HepG2 (cell line): ENCODE measurements at regions not wholly inside any gene's neighbourhood (a gene's known extent, or its start where the extent isn't known, plus 50 kb on each side); places are given as distances from the start of the nearest gene placed in this dataset.

ENCODE experiments used
- ATAC-seq: fragments of 200-7000 bp; cut with Tn5 transposase; 3 replicates; pipeline ENCODE4 v1.9.1; 2020; ENCODE audit warnings: mild to moderate bottlenecking, moderate library complexity
- BruUV-seq: library from RNA; stranded (reverse); fragments of 400-500 nt; replicated peaks from 2 replicates; lab custom pipeline; 2021; lab: Mats Ljungman, UMichigan
- CTCF ChIA-PET: fragments of 300-600 bp; formaldehyde crosslinking; extraction: SDS; loops from one replicate; lab custom pipeline; 2021; ENCODE audit warnings: low total read pairs, inconsistent platforms, low intra/inter-chr PET ratio; lab: Yijun Ruan, JAX
- POLR2A ChIA-PET: fragments of 350-600 bp; sonication (Branson Sonifier 250); formaldehyde crosslinking; loops from one replicate; lab custom pipeline; 2020; ENCODE audit warnings: antibody characterized with exemption, inconsistent platforms; lab: Yijun Ruan, JAX
- DNase-seq: peaks from one replicate; pipeline ENCODE4 v3.0.0-alpha.2; 2015; ENCODE audit warnings: low spot score
- FAIRE-seq: peaks from 3 replicates; lab custom pipeline; 2011; peaks lifted over from hg19 to GRCh38; lab: Jason Lieb, UNC
- H2AFZ ChIP-seq: one replicate; pipeline ENCODE4 v1.6.1; 2011; ENCODE audit warnings: low read length, inconsistent platforms
- H3K27ac ChIP-seq: fragments of 300-600 bp; 3 replicates; pipeline ENCODE4 v1.8.0; 2011; ENCODE audit warnings: mixed run types, mild to moderate bottlenecking, mixed read lengths, low read length, inconsistent platforms; ENCODE audit not compliant: insufficient read depth; ENCODE audit errors: extremely low read length
- H3K27me3 ChIP-seq, 2 experiments: fragments of 200-600 bp in 1 of 2; 2 replicates in 1 of 2; 3 replicates in 1 of 2; pipeline versions ENCODE4 v1.6.0 to v1.8.0; 2011; ENCODE audit warnings: low read length in 2 of 2, mild to moderate bottlenecking in 2 of 2, moderate library complexity in 2 of 2, inconsistent platforms in 1 of 2; ENCODE audit not compliant: insufficient read depth in 2 of 2, control insufficient read depth in 1 of 2
- H3K36me3 ChIP-seq, 2 experiments: fragments of 200-600 bp in 1 of 2; replicated peaks in 1 of 2; 2 replicates in 1 of 2; 3 replicates in 1 of 2; pipeline versions ENCODE4 v1.5.1 to v1.8.0; 2011; ENCODE audit warnings: low read length in 2 of 2, inconsistent platforms in 1 of 2; ENCODE audit not compliant: insufficient read depth in 2 of 2, control insufficient read depth in 1 of 2
- H3K4me1 ChIP-seq: 2 replicates; pipeline ENCODE4 v1.5.1; 2012; ENCODE audit warnings: low read length, inconsistent platforms; ENCODE audit not compliant: insufficient read depth
- H3K4me2 ChIP-seq: 2 replicates; pipeline ENCODE4 v1.6.0; 2011; ENCODE audit warnings: low read depth, low read length, inconsistent platforms
- H3K4me3 ChIP-seq, 3 experiments: fragments of 200-600 bp in 1 of 3; sonication (generic), shearing (Covaris generic) in 1 of 3; replicated peaks in 1 of 3; 2 replicates each; pipeline ENCODE4 v1.5.1; 2011 to 2016; ENCODE audit warnings: low read length in 3 of 3, inconsistent platforms in 2 of 3, low read depth in 2 of 3, mild to moderate bottlenecking in 2 of 3, control low read depth in 1 of 3, mixed read lengths in 1 of 3; ENCODE audit not compliant: insufficient read depth in 1 of 3
- H3K79me2 ChIP-seq: one replicate; pipeline ENCODE4 v1.6.1; 2011; ENCODE audit warnings: low read length, inconsistent platforms; ENCODE audit not compliant: insufficient read depth
- H3K9ac ChIP-seq: 2 replicates; pipeline ENCODE4 v1.6.0; 2011; ENCODE audit warnings: mild to moderate bottlenecking, low read depth, low read length, inconsistent platforms; ENCODE audit not compliant: insufficient read depth
- H3K9me3 ChIP-seq: 2 replicates; pipeline ENCODE4 v1.5.1; 2012; ENCODE audit warnings: mild to moderate bottlenecking, low read length
- H4K20me1 ChIP-seq: 2 replicates; pipeline ENCODE4 v1.6.0; 2011; ENCODE audit warnings: inconsistent platforms, mild to moderate bottlenecking, low read length, moderate library complexity; ENCODE audit not compliant: insufficient read depth
- CAMTA2 ChIP-seq: sonication (generic); formaldehyde crosslinking; IDR thresholded peaks from 2 replicates; pipeline ENCODE4 v1.4.0; 2020; ENCODE audit warnings: mild to moderate bottlenecking, missing genetic modification reagents, borderline replicate concordance
- CHCHD3 ChIP-seq: sonication (generic); formaldehyde crosslinking; IDR thresholded peaks from 2 replicates; pipeline ENCODE4 v1.8.0; 2022; ENCODE audit warnings: mild to moderate bottlenecking, missing genetic modification reagents, moderate library complexity
- HCFC1 ChIP-seq: fragments of 150-350 bp; IDR thresholded peaks from 2 replicates; pipeline ENCODE4 v1.6.1; 2014; ENCODE audit warnings: low read depth, low read length
- HOXA5 ChIP-seq: sonication (generic); formaldehyde crosslinking; IDR thresholded peaks from 2 replicates; pipeline ENCODE4 v1.4.0; 2020; ENCODE audit warnings: missing genetic modification reagents
- TBX2 ChIP-seq: sonication (generic); formaldehyde crosslinking; IDR thresholded peaks from 2 replicates; pipeline ENCODE4 v1.5.0; 2020; ENCODE audit warnings: missing genetic modification reagents, mild to moderate bottlenecking, borderline replicate concordance
- ZEB1 ChIP-seq: IDR thresholded peaks from 2 replicates; pipeline ENCODE4 v1.6.1; 2012; ENCODE audit warnings: mild to moderate bottlenecking, low read depth, inconsistent platforms; ENCODE audit not compliant: insufficient replicate concordance
- WGBS: methylation state at CpG from one replicate; pipeline ENCODE4 v1.1.6; 2017; ENCODE audit warnings: low lambda C conversion rate; 5-methylcytosine and 5-hydroxymethylcytosine counted together
- in situ Hi-C: cut with HindIII; loops from 2 replicates; pipeline ENCODE4 v1.10.0; 2017; ENCODE audit warnings: low pct_unique_long_range_greater_than_20kb; ENCODE audit not compliant: extremely low pct_ligation_motif_present
- intact Hi-C: fragments of 100-400 bp; cut with micrococcal nuclease; formaldehyde crosslinking; loops from one replicate; pipeline ENCODE4 v1.10.0; 2022; ENCODE audit not compliant: unreplicated experiment
- TF ChIP-seq, protein P1 (sequence below): sonication (generic); formaldehyde crosslinking; IDR thresholded peaks from 2 replicates; pipeline ENCODE4 v1.5.0; 2020; ENCODE audit warnings: mild to moderate bottlenecking, missing genetic modification reagents, moderate library complexity
- TF ChIP-seq, protein P2 (sequence below): sonication (generic); formaldehyde crosslinking; IDR thresholded peaks from 2 replicates; pipeline ENCODE4 v1.4.0; 2020; ENCODE audit warnings: missing genetic modification reagents
- TF ChIP-seq, protein P3 (sequence below): sonication (generic); formaldehyde crosslinking; IDR thresholded peaks from 2 replicates; pipeline ENCODE4 v1.9.0; 2022; ENCODE audit warnings: missing genetic modification reagents, mild to moderate bottlenecking, borderline replicate concordance

DNA sequence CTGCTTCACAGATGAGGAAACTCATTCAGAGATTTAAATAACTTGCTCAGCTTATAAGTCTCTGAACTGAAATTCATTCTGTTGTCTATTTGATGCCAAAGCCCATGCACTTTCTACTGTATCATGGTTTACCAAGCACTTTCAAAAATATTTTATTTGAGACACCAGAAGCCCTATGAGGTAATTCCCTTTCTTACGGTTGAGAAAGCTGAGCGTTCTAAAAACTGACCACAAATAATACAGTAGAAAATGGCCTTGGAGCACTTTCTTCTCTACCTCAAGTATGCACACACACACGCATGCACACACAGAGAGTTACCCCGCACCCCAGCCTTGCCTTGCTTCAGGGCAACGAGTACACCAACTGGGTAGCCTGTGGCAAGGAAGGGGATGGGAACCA, 228.5 kb downstream of the RFC3 start:
- 94% methylated on average over 5 of the region's 5 CpGs for WGBS
- Histone ChIP-seq H3K27me3 (no peaks in the 10 kb centered on the region), H3K36me3 (no peaks in the 10 kb centered on the region), H3K27ac (no peak overlapping the region), H3K4me2 (no peak overlapping the region), H2AFZ (no peak overlapping the region), H3K9ac (no peak overlapping the region), H3K79me2 (no peaks in the 10 kb centered on the region), H4K20me1 (no peaks in the 10 kb centered on the region), H3K4me3 (no peak overlapping the region), H3K4me1 (no peaks in the 10 kb centered on the region), H3K9me3 (no peaks in the 10 kb centered on the region)
- POLR2A ChIA-PET = no interaction called here
- no peak for FAIRE-seq
- in situ Hi-C loops = no loop called here
- TF ChIP-seq, protein P1, sequence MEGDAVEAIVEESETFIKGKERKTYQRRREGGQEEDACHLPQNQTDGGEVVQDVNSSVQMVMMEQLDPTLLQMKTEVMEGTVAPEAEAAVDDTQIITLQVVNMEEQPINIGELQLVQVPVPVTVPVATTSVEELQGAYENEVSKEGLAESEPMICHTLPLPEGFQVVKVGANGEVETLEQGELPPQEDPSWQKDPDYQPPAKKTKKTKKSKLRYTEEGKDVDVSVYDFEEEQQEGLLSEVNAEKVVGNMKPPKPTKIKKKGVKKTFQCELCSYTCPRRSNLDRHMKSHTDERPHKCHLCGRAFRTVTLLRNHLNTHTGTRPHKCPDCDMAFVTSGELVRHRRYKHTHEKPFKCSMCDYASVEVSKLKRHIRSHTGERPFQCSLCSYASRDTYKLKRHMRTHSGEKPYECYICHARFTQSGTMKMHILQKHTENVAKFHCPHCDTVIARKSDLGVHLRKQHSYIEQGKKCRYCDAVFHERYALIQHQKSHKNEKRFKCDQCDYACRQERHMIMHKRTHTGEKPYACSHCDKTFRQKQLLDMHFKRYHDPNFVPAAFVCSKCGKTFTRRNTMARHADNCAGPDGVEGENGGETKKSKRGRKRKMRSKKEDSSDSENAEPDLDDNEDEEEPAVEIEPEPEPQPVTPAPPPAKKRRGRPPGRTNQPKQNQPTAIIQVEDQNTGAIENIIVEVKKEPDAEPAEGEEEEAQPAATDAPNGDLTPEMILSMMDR (CRISPR knock-in tag) = no peak
- TF ChIP-seq CAMTA2 (CRISPR knock-in tag) (no peak), HCFC1 (no peak), ZEB1 (no peak), TBX2 (CRISPR knock-in tag) (no peak), HOXA5 (CRISPR knock-in tag) (no peak), CHCHD3 (no peak)
- TF ChIP-seq, protein P2, sequence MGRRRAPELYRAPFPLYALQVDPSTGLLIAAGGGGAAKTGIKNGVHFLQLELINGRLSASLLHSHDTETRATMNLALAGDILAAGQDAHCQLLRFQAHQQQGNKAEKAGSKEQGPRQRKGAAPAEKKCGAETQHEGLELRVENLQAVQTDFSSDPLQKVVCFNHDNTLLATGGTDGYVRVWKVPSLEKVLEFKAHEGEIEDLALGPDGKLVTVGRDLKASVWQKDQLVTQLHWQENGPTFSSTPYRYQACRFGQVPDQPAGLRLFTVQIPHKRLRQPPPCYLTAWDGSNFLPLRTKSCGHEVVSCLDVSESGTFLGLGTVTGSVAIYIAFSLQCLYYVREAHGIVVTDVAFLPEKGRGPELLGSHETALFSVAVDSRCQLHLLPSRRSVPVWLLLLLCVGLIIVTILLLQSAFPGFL (CRISPR knock-in tag) = no peak
- TF ChIP-seq, protein P3, sequence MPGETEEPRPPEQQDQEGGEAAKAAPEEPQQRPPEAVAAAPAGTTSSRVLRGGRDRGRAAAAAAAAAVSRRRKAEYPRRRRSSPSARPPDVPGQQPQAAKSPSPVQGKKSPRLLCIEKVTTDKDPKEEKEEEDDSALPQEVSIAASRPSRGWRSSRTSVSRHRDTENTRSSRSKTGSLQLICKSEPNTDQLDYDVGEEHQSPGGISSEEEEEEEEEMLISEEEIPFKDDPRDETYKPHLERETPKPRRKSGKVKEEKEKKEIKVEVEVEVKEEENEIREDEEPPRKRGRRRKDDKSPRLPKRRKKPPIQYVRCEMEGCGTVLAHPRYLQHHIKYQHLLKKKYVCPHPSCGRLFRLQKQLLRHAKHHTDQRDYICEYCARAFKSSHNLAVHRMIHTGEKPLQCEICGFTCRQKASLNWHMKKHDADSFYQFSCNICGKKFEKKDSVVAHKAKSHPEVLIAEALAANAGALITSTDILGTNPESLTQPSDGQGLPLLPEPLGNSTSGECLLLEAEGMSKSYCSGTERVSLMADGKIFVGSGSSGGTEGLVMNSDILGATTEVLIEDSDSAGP (CRISPR knock-in tag) = no peak
- CTCF ChIA-PET = no interaction called here
- ATAC-seq = no peak
- intact Hi-C loops = no loop called here
- no TSS peak for BruUV-seq
- no peak for DNase-seq
